ENCODE measurements at regions not wholly inside any gene's neighbourhood (a gene's known extent, or its start where the extent isn't known, plus 50 kb on each side); places are given as distances from the start of the nearest gene placed in this dataset.
"Not testable (repeated sequence)": the region's sequence is repeated elsewhere in the genome, so short reads cannot be mapped to it uniquely, and the experiment has no call there.

DNA sequence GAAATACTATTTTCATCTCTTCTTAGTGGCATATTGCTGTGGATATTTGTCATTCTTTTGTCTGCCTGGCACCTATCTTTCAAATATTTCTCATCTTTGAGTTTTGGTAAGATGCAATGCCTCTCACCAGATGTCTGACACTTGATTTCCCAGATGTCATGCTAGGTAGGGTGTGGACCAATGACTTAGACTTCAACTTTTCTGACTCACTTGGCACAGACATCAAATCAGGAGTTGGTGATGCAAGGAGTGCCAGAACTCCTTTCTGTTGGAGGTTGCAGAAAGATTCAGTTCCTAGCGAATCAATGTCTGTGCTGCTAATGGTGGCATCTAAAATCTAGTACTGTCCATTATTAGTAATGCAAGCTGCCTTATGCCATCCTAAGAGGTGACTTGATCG is 216.9 kb upstream of the FERD3L start:
- no peak for DNase-seq
- no peaks in the 10 kb centered on the region for H3K36me3 ChIP-seq
- no peaks in the 10 kb centered on the region for H3K27me3 ChIP-seq
- H3K4me3 ChIP-seq: no peak overlapping the region
- no peak overlapping the region for H3K27ac ChIP-seq
- TF ChIP-seq CTCF (IDR thresholded peaks at IDR 0.05): no peak
- no peak for TF ChIP-seq POLR2A (IDR thresholded peaks at IDR 0.05)
- H3K4me1 ChIP-seq: no peaks in the 10 kb centered on the region
- no peaks in the 10 kb centered on the region for H3K9me3 ChIP-seq

GRCh38 chr7:19353180-19353579 is 208.0 kb upstream of the FERD3L start:
- Histone ChIP-seq H3K4me3 (no peak overlapping the region), H3K36me3 (no peaks in the 10 kb centered on the region), H3K9me3 (peaks cover 0 to 4% (median 0%) of the 10 kb centered on the region in 4 donors), H3K4me1 (no peaks in the 10 kb centered on the region), H3K27me3 (no peaks in the 10 kb centered on the region), H3K27ac (no peak overlapping the region)
- no peak for TF ChIP-seq POLR2A (IDR thresholded peaks at IDR 0.05)
- no peak for TF ChIP-seq CTCF (IDR thresholded peaks at IDR 0.05)
- DNase-seq: no peak

GRCh38 chr7:19352305-19352695 is 207.1 kb upstream of the FERD3L start:
- no peak for DNase-seq
- no peaks in the 10 kb centered on the region for H3K27me3 ChIP-seq
- no peak overlapping the region for H3K27ac ChIP-seq
- H3K9me3 ChIP-seq: peaks cover 0 to 4% (median 0%) of the 10 kb centered on the region in 4 donors
- H3K36me3 ChIP-seq: no peaks in the 10 kb centered on the region
- H3K4me3 ChIP-seq: no peak overlapping the region
- no peaks in the 10 kb centered on the region for H3K4me1 ChIP-seq
- TF ChIP-seq CTCF (IDR thresholded peaks at IDR 0.05): no peak
- no peak for TF ChIP-seq POLR2A (IDR thresholded peaks at IDR 0.05)

GRCh38 chr7:19351341-19352304 is 206.4 kb upstream of the FERD3L start:
- Histone ChIP-seq H3K27ac (no peak overlapping the region), H3K27me3 (no peaks in the 10 kb centered on the region), H3K4me3 (no peak overlapping the region), H3K9me3 (no peaks in the 10 kb centered on the region), H3K36me3 (no peaks in the 10 kb centered on the region), H3K4me1 (no peaks in the 10 kb centered on the region)
- TF ChIP-seq CTCF (IDR thresholded peaks at IDR 0.05) (no peak), POLR2A (IDR thresholded peaks at IDR 0.05) (no peak)
- DNase-seq: no peak

DNA sequence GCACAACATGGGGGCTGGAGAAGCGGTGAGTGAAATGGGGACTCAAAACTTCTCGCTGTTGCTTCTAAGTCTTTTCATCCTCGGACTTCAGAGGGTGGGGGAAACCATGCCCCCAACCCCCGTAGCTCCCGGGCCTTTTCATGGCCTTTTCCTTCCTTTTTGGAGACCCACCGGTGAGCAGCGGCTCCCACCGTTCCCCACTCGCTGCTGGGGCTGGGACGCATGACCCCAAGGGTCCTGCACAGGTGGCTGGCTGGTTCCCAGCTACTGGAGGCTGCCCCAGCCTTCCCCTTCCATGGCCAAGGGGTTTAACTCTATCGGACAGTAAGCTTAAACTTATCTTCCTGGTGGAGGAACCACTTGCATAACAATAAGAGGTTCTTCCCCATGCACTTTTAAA is 194.3 kb upstream of the FERD3L start:
- Histone ChIP-seq H3K36me3 (no peaks in the 10 kb centered on the region), H3K27me3 (no peaks in the 10 kb centered on the region), H3K4me1 (no peaks in the 10 kb centered on the region), H3K4me3 (no peak overlapping the region), H3K9me3 (peaks cover 0 to 2% (median 0%) of the 10 kb centered on the region in 4 donors), H3K27ac (no peak overlapping the region)
- no peak for DNase-seq
- no peak for TF ChIP-seq CTCF (IDR thresholded peaks at IDR 0.05)
- no peak for TF ChIP-seq POLR2A (IDR thresholded peaks at IDR 0.05)

- H3K36me3 ChIP-seq, H3K27ac ChIP-seq, H3K4me3 ChIP-seq, H3K4me1 ChIP-seq, H3K9me3 ChIP-seq, H3K27me3 ChIP-seq, DNase-seq: not testable (repeated sequence)
Measured at GRCh38 chr7:19338512-19338911, 193.3 kb upstream of the FERD3L start.

Data from Peyer's patch (tissue), 4 donors.